Breast epithelium (tissue), 4 donors: ENCODE measurements at regions not wholly inside any gene's neighbourhood (a gene's known extent, or its start where the extent isn't known, plus 50 kb on each side); places are given as distances from the start of the nearest gene placed in this dataset.

Source experiments
- DNase-seq, 2 donors: peaks; one replicate each; pipeline ENCODE4 v3.0.0-alpha.2; 2019; ENCODE audit warnings: low spot score in 2 of 2
- H3K27ac ChIP-seq, 2 donors: fragments of 200-600 bp; sonication (generic) in 1 of 2; one replicate each; pipeline ENCODE4 v1.5.1; 2016 to 2019; ENCODE audit warnings: mild to moderate bottlenecking in 1 of 2
- H3K27me3 ChIP-seq, 2 donors: fragments of 200-600 bp; sonication (generic) in 1 of 2; one replicate each; pipeline versions ENCODE4 v1.5.1 to v1.6.0; 2017 to 2019; ENCODE audit warnings: control low read depth in 1 of 2, mild to moderate bottlenecking in 1 of 2
- H3K36me3 ChIP-seq: fragments of 200-600 bp; one replicate; pipeline ENCODE4 v1.5.1; 2019
- H3K4me1 ChIP-seq, 2 donors: fragments of 200-600 bp; sonication (generic); one replicate each; pipeline ENCODE4 v1.5.1; 2016 to 2019; ENCODE audit warnings: control low read depth in 1 of 2
- H3K4me3 ChIP-seq, 3 donors: fragments of 200-600 bp; sonication (generic); 1 replicate in 2 of 3; 2 replicates in 1 of 3; pipeline ENCODE4 v1.5.1; 2016 to 2019; ENCODE audit warnings: mild to moderate bottlenecking in 3 of 3, moderate library complexity in 2 of 3
- H3K9me3 ChIP-seq, 2 donors: fragments of 200-600 bp; sonication (generic) in 1 of 2; one replicate each; pipeline ENCODE4 v1.5.1; 2016 to 2019; ENCODE audit warnings: control low read depth in 1 of 2
- CTCF ChIP-seq, 3 donors: fragments of 450-650 bp; IDR thresholded peaks; one replicate each; pipeline ENCODE4 v1.5.1; 2016 to 2017; ENCODE audit warnings: antibody characterized with exemption in 3 of 3, mild to moderate bottlenecking in 3 of 3, moderate library complexity in 3 of 3
- POLR2A ChIP-seq: fragments of 450-650 bp; IDR thresholded peaks from one replicate; pipeline ENCODE4 v1.6.1; 2016; ENCODE audit warnings: antibody characterized with exemption, mild to moderate bottlenecking, moderate library complexity
- POLR2AphosphoS5 ChIP-seq, 3 donors: sonication (generic); formaldehyde crosslinking; IDR thresholded peaks; one replicate each; pipeline ENCODE4 v1.6.1; 2017; ENCODE audit warnings: antibody characterized with exemption in 3 of 3
- intact Hi-C: fragments of 100-400 bp; cut with DNase I; formaldehyde crosslinking; loops from one replicate; pipeline ENCODE4 v1.15.1; 2023; ENCODE audit warnings: low total_unique reads

GRCh38 chr17:70968302-70968701 lies 799.0 kb downstream of the KCNJ2 start:
- Histone ChIP-seq H3K4me1 (no peaks in the 10 kb centered on the region), H3K27me3 (no peaks in the 10 kb centered on the region), H3K27ac (no peak overlapping the region), H3K4me3 (no peak overlapping the region), H3K9me3 (peaks cover 0 to 14% of the 10 kb centered on the region in 2 donors), H3K36me3 (no peaks in the 10 kb centered on the region)
- TF ChIP-seq POLR2A (no peak), POLR2AphosphoS5 (IDR thresholded peaks at IDR 0.05) (no peak), CTCF (IDR thresholded peaks at IDR 0.05) (no peak)
- intact Hi-C loops = no loop called here
- DNase-seq = no peak

GRCh38 chr17:70969521-70970034 lies 800.2 kb downstream of the KCNJ2 start:
- DNase-seq = no peak
- Histone ChIP-seq H3K27me3 (no peaks in the 10 kb centered on the region), H3K27ac (no peak overlapping the region), H3K4me1 (no peaks in the 10 kb centered on the region), H3K4me3 (no peak overlapping the region), H3K36me3 (no peaks in the 10 kb centered on the region), H3K9me3 (peaks cover 0 to 14% of the 10 kb centered on the region in 2 donors)
- TF ChIP-seq POLR2AphosphoS5 (IDR thresholded peaks at IDR 0.05) (no peak), CTCF (IDR thresholded peaks at IDR 0.05) (no peak), POLR2A (no peak)
- intact Hi-C loops = no loop called here

GRCh38 chr17:70976447-70976846 lies 807.1 kb downstream of the KCNJ2 start:
- H3K4me1 ChIP-seq = no peaks in the 10 kb centered on the region
- H3K4me3 ChIP-seq = no peak overlapping the region
- no peak for DNase-seq
- intact Hi-C loops = no loop called here
- no peaks in the 10 kb centered on the region for H3K27me3 ChIP-seq
- no peak overlapping the region for H3K27ac ChIP-seq
- TF ChIP-seq POLR2A (no peak), POLR2AphosphoS5 (IDR thresholded peaks at IDR 0.05) (no peak), CTCF (IDR thresholded peaks at IDR 0.05) (no peak)
- no peaks in the 10 kb centered on the region for H3K36me3 ChIP-seq
- no peaks in the 10 kb centered on the region for H3K9me3 ChIP-seq

DNA sequence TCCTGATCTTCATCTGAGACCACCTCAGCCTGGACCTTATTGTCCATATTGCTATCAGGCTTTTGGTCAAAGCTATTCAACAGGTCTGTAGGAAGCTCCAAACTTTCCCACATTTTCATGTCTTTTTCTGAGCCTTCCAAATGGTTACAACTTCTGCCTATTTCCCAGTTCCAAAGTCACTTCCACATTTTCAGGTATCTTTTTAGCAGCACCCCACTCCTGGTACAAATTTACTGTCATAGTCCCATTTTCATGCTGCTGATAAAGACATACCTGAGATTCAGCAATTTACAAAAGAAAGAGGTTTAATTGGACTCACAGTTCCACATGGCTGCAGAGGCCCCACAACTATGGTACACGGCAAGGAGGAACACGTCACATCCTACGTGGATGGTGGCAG lies 815.5 kb downstream of the KCNJ2 start:
- TF ChIP-seq CTCF (IDR thresholded peaks at IDR 0.05) = no peak
- TF ChIP-seq POLR2A = no peak
- no peak for TF ChIP-seq POLR2AphosphoS5 (IDR thresholded peaks at IDR 0.05)
- H3K27me3 ChIP-seq = no peaks in the 10 kb centered on the region
- H3K4me3 ChIP-seq = no peak overlapping the region
- intact Hi-C loops = no loop called here
- peaks cover 15 to 20% of the 10 kb centered on the region in 2 donors for H3K9me3 ChIP-seq
- no peak for DNase-seq
- H3K4me1 ChIP-seq = no peaks in the 10 kb centered on the region
- H3K27ac ChIP-seq = no peak overlapping the region
- H3K36me3 ChIP-seq = no peaks in the 10 kb centered on the region

- H3K4me1 ChIP-seq = no peaks in the 10 kb centered on the region
- H3K9me3 ChIP-seq = peaks cover 15 to 20% of the 10 kb centered on the region in 2 donors
- H3K27ac ChIP-seq = no peak overlapping the region
- H3K4me3 ChIP-seq = no peak overlapping the region
- TF ChIP-seq POLR2A (no peak), CTCF (IDR thresholded peaks at IDR 0.05) (no peak), POLR2AphosphoS5 (IDR thresholded peaks at IDR 0.05) (no peak)
- H3K36me3 ChIP-seq = no peaks in the 10 kb centered on the region
- intact Hi-C loops = no loop called here
- H3K27me3 ChIP-seq = no peaks in the 10 kb centered on the region
- DNase-seq = no peak
Measured at GRCh38 chr17:70987867-70988340, 818.6 kb downstream of the KCNJ2 start.
